CD4-positive, alpha-beta T cell treated with Interleukin-2 at 100 ng/mL for 4 hours (primary cell): ENCODE measurements at regions not wholly inside any gene's neighbourhood (a gene's known extent, or its start where the extent isn't known, plus 50 kb on each side); places are given as distances from the start of the nearest gene placed in this dataset.
"Not testable (repeated sequence)": the region's sequence is repeated elsewhere in the genome, so short reads cannot be mapped to it uniquely, and the experiment has no call there.

ENCODE experiments used
- DNase-seq: peaks from one replicate; pipeline ENCODE4 v3.0.0-alpha.2; 2020; ENCODE audit warnings: low spot score

DNA sequence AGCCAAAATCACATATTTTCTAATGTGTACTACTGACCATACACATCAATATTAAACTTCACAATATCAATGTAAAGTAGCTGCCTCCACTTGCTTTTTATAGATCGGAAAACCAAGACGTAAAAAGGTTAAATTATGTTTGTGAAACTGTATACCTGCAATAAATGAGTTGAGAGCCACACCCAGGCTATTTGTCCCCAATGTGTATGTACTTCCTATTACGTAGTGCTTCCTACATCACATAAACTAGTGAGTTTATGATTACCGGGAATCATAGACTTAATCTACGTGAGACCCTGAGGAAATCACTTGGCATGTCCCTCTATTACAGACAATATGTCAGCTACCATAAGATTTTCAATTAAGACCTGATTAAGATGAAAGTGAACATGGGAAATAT, 903.4 kb downstream of the RAB28 start:
- no peak for DNase-seq

DNA sequence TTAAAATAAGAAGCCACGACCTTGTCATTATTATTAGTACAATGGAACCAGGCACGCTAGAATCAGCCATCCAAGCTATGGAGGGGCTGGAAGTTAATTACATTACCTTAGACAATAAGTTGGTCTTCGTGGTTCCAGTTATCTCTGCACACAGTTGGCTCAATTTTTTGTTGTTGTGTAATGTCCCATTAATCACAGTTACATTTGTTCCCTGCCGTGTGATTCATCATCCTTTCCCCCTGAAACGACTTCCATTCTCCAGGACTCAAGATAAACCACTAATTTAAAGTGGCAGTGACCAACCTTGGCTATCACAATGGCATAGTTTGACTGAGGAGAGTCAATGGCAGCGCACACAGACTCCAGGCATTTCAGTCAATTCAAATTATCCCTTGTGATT, 905.0 kb downstream of the RAB28 start:
- DNase-seq = no peak

DNA sequence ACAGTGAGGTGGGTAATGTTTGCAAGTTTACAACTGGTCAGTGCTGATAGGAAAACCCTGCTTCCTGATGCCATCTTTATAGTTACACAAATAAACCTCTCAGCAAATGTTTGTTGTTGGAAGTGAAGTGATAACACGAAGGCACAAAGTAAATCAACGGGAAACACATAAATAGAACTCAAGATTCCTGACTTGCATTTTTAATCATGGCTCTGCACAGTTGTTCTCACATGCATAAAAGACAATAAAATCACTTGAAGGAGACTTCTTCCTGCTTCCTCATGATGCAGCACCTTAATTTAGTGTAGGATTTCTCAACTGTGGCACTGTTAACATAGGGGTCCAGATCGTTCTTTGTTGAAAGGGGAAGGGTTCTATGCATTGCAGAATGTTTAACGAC, 907.7 kb downstream of the RAB28 start:
- DNase-seq = no peak

DNA sequence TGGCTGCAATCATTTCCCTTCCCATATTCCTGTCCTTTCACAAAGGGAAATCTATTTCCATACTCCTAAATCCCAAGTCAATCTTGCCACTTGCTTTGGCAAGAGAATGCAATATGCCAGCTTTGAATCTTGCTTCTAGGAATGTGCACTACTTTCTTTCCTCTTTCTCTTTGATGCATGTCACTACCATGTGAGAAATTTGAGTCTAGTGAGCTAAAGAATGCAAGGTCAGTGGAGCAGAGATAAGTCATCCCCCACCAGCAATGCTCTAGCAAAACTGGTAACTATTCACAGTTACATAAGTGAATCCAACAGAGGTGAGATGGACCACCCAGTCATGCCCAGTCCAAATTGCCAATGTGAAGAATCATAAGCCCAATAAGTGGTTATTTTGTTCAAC, 910.4 kb downstream of the RAB28 start:
- DNase-seq = no peak

DNA sequence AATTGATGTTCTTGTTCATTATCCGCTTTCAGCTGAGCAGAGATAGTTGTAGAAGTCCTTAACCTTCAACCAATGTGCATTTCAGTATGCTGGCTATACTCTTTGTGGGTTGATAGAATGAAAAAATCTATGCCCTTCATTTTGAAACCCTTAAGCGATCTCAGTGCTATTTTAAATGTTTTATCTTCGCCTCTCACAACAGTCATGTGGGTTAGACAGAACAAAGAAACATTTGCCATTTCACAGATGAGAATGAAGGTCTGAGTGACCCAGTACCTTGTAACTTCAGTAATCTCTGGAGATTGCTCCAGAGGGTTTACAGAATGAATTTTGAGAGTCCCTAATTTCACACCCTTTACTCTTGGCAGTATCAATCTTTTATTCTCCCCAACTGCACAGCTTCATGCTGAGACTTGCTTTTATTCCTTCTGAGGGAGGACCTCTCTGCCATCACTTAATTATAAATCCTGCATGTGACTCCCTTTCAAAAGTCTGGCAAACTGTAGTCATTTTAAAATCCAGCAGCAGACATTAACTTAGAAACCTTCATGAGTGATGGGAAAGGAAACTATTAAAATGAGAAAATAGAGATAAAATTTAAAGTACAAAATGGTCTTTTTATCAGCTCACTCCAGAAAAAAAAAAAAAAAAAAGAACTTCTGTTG, 921.5 kb downstream of the RAB28 start:
- no peak for DNase-seq

DNA sequence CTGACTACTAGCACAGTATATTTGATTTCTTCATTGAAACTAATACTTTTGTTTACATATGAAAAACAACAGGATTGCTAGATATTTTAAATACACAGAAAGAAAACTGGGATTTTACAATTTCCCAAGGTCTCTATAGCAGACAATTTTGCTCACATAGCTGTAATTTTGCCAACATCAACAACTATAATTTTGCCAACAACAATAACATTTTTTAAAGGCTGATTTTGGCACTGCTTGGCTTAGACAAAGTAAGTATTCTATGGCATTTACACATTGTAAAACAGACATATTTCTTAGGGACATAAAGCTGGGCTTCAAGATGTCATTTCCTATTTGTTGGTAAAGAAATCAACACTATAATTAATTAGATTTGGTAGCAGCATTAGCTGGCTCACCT, 922.1 kb downstream of the RAB28 start:
- DNase-seq = no peak

DNA sequence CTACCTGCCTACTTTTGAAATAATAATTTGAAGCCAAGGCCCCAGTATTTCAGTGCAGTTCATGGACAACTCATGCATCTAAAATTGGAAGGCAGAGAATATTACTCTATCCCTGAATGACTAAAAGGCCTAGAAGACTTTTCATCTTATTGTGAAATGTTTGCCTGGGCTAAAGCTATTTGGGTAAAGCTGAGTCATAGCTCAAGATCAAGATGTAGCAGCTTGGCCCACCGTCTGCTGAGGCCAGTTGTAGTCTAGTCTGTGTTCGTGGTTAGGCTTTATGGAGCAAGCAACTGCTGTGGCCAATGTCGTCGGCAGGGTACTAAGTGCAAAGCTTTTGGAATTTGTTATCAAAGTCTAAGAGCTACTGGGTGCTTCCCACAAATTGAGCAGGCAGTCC, 929.1 kb downstream of the RAB28 start:
- no peak for DNase-seq

DNA sequence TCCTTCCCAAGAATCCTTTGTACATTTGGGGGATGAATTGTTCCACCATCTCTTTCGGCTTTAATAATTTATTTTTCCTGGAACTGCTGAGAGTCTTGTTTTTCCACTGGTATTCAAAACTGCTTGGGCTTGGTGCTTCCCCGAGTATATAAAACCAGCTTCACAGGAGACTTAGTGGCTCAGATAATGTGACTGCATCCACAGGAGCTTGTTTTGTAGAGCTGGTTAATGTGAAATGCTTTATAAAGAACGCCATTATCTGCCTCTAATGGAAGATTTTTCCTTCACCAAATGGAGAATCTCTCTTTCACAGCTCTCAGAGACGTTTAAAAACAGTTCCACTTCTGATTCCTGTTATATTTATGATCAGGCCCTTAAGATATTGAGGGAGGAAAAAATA, 935.5 kb downstream of the RAB28 start:
- no peak for DNase-seq

DNA sequence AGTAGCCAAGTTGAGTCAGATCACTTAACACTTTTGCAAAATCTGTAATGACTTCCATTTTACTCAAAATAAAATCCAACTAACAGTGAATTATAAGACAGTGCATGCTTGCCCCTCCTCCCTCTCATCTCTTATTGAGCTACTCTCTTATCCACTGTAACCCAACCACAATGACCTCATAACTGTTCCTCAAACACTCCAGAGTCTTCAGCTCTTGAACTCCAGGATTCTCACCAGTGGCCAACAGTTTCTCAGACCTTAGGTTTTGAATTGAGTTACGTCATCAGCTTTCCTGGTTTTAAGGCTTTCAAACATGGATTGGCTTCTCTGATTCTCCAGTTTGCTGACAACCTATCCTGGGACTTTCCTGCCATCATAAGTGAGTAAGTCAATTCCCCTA, 938.3 kb downstream of the RAB28 start:
- no peak for DNase-seq

DNA sequence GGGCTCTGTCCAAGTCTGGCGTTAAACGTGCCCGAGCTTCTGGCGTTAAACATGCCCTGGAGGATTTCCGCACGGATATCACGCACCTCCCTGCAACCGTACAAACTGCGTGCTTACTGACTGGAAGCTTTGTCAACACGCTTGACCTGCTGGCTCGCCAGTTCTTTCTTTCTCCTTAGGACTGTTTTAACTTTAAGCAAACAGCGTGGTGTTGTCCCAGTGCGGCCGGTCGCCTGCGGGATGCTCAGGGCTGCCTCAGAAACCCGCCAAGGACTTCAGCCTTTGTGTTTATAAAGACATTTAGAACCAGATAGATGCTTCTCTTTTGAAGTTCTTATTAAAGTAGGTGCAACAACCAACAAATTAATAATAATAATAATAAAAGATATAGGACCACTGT, 946.0 kb downstream of the RAB28 start:
- no peak for DNase-seq

DNA sequence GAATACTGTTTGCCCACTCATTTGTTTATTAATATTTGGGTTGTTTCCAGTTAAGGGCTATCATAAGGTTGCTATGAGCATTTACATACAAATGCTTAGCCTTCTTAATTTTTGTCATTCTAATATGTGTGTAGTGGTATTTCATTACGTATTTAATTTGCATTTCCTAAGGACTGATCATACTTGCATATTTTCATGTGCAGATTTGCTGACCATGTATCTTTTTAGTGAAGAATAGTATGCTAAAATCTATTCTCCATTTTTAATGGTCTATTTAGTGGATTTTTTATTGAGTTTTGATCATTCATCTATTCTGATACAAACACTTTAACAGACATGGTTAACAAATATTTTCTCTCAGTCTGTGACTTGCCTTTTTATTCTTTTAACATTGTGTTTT, 949.5 kb downstream of the RAB28 start:
- no peak for DNase-seq

DNA sequence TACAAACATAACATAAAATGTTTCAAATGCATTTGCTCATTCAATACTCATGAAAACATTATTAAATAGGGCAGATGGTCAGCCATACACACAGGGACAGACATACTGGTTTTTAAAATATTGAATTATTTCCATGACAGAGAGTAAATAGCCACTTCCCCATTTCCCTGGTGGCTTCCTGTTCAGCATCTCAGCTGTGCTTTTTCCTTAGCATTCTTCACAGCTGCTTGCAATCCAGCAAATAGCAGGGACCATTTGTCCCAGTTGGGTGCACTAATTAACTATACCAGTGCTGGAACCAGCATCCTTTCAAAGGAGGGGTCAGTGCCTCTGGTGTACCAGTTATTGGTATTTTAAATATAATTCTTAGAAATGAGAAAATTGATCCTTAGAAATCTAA, 964.7 kb downstream of the RAB28 start:
- no peak for DNase-seq

DNA sequence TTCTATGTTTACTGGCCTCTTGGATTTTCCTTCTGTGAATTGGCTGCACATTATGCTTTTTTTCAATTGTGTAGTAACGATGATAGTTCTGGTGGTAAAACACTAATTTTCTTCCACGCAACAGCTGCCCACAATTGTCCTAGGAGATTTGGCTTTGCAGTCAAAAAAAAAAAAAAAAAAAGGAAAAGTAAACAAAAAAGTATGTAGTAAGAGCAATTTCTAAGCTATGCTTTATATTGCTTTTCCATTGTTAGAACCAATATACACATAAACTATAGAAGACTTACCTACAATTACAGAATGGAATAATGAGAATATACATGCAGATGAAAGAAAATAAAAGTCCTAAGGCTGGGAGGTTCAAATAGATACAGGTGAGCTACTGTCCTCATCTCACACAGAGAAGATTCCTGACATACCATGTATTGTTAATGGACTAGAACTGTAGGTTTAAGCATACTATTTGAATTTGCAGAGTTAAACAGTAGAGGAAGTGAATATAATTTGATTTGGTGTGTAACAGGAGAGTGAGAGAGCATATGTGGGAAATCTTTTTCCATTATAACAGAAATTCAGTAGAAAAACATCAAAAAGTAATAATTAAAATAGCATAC, 976.2 kb downstream of the RAB28 start:
- DNase-seq = no peak

DNA sequence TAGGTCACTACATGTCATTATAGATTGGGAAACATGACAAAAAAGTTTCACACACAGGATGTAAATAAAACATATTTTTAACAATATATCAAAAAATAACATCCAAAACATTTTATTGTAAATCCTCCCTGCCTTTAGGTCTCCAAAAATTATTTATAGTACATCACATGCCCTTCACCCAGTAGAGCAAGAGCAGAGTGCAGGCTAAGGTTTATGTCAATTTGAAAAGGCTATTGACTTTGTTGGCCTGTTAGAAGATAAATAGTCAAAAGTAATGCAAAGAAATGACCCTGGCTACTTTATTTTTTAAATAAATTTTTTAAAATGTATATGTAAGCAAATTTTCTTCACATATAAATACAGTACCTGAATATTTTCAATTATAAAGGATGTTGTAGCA, 983.7 kb downstream of the RAB28 start:
- DNase-seq = no peak

DNA sequence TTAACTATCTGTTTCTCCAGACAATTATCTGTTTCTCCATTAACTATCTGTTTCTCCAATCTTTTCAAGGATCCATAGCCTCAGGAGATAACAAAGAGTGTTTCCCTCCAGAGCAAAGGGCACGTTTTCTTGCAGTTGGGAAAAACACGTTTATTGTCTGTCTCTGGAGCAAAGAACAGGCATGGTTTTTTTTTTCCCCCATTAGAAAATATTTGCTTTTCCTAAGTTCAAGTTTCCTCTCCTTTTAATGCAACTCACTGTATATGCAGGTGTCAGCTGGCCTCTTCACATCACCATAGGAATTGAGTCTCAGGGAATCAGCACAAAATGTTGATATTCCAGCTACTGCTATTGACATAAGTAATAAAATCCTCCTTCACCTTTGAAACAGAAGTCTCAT, 984.4 kb downstream of the RAB28 start:
- DNase-seq = no peak

DNA sequence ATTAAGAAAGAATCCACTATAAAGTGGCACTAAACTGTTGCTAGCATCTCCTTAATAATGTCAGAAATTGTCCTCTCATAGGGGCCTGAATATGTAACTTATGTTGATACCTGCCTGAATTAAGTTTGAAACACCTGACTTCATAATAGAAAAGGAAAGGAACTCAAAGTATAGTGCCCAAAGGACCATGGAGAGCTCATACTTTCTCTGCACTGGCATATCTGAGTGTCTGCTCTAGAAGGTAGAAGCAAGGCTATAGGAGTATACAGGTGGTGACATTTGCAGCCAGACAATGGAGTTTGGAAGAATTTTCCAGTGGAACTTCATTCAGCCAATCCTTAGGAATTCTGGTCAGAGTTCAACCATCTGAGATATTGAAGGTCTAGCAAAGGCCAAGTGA, 988.9 kb downstream of the RAB28 start:
- no peak for DNase-seq

DNA sequence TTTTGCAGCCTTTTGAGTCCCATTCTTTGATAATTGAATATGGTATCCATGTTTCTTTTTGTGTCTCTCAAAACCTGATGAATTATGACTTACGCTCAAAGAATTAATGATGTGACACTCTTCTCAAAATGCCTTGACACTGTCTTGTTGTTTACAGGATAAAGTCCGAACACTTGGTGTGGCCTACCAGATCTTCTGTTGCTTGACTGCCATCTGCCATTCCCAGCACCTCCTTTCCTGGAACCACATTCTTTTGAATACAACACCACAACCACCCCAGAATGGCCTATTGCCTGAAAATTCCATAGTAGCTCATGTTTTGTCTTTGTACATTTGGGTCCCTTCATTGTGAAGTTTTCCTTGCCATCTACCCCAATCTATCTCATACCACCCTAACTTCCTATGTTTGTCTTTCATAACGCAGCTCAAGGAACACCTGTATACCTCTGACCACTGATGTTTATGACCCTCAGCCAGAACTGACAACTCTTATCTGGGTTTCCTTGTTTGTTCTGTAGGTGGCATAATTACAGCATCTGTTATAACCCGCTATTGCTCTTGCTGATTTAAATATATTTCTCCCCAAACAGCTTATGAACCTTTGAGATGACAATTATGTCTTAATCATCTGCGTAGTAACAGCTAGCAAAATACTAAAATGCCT, 991.3 kb downstream of the RAB28 start:
- no peak for DNase-seq

DNA sequence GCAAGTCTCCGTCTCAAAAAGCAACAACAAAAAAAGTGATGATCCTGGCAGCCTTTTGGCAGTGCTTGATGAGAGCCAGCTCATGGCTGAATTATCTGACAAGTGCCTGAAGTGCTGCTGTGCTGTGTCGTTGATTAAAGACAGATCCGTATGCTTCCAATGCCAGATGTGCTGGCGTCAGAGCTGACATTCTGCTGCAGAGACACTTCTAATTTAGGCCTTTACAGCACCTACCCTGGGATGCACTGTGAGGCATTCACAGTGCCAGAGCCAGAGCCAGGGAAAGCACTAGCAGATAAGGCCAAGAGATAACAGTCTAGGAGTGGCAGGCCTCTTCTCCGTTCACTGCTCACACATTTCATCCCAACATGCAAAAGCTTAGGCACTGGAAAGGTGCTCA, 995.5 kb downstream of the RAB28 start:
- DNase-seq = no peak

DNA sequence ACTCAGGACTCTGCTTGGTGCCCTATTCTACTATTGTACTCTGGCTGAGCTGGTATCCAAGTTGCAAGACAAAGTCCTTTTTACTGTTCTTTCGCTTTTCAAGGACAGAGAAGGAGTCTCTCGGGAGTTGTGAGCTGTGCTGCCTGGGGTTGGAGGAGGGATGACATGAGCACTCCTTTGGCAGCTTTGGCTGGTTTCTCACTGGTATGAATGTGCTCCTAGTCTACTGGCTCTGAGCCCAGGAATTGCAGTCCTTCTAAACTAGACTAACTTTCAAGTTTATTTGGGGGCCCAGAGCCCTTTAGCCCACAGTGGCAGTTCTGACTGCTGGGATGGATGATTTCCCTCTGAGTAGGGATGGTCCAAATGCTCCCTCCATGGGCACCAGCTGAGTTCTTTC, 997.1 kb downstream of the RAB28 start:
- no peak for DNase-seq

DNA sequence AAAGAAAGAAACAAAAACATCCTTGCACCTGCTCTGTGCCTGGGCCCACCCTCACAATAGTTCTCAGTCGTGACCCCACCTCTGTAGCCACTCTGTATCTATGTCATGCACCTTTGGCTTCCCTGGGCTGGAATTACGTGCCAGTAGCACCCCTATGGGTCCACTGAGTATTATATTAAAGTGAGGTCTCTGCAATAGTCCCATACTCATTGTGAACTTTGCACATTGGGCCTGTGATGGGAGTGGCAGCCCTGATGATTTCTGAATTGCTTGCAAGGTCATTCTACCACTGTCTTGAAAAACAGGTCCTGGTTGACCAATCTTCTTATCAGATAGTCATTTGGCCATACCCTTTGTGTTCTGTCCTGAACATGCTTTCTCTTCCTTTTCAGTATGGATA, 1012.1 kb downstream of the RAB28 start:
- no peak for DNase-seq

DNA sequence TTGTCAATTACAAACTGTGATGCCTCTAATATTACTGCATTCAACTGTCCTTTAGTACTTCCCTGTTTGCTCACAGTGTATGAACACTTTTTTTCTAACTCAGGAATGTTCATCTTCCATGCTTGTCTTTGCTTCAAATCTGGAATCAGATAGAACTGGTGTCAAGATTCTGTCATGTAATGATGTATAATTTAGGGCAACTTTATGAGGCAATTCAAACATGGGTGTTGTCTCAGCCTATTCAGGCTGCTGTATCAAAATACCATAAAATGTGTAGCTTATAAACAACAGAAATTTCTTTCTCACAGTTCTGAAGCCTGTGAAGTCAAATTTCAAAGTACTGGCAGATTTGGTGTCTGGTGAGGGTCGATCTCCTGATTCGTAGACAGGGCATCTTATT, 1012.9 kb downstream of the RAB28 start:
- no peak for DNase-seq

DNA sequence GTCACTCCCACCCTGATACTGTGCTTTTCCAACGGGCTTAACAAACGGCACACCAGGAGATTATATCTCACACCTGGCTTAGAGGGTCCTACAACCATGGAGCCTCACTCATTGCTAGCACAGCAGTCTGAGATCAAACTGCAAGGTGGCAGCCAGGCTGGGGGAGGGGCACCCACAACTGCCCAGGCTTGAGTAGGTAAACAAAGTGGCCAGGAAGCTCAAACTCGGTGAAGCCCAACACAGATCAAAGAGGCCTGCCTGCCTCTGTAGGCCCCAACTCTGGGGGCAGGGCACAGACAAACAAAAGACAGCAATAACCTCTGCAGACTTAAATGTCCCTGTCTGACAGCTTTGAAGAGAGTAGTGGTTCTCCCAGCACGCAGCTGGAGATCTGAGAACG, 1022.6 kb downstream of the RAB28 start:
- DNase-seq = not testable (repeated sequence)

DNA sequence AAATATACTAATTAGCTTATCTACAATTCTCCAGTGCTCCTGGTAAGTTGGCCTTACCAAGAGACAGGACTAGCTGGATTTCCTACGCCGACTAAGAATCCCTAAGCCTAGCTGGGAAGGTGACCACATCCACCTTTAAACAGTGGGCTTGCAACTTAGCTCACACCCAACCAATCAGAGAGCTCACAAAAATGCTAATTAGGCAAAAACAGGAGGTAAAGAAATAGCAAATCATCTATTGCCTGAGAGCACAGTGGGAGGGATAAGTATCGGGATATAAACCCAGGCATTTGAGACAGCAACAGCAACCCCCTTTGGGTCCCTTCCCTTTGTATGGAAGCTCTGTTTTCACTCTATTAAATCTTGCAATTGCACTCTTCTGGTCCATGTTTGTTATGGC, 1025.0 kb downstream of the RAB28 start:
- no peak for DNase-seq

DNA sequence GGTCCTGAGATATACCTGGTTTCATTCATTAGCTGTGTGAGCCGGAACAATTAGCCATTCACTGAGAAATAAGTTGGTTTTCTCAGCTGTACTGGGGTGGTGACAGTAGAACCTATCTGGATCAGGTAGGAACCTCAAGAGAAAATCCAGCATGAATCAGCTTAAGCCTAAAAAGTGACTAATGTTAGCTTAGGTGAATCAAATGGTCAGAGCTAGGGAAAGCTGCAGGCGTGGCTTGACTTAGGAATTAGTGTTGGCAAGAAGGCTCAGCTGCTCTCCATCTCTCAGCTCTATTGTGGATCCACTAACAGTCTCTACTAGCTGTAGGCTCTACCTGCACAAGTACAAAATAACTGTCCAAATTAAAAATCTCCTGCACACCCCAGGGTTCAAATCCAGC, 1025.5 kb downstream of the RAB28 start:
- no peak for DNase-seq
